C4-2B (cell line): ENCODE measurements at regions not wholly inside any gene's neighbourhood (a gene's known extent, or its start where the extent isn't known, plus 50 kb on each side); places are given as distances from the start of the nearest gene placed in this dataset.

ENCODE experiments used
- H3K27ac ChIP-seq: fragments of 450-650 bp; 2 replicates; pipeline ENCODE4 v1.5.1; 2017
- CTCF ChIP-seq: fragments of 450-650 bp; conservative IDR thresholded peaks from 2 replicates; pipeline ENCODE4 v1.5.1; 2017; ENCODE audit warnings: mild to moderate bottlenecking
- ZFX ChIP-seq: fragments of 450-650 bp; IDR thresholded peaks from 2 replicates; pipeline ENCODE4 v1.6.1; 2017

DNA sequence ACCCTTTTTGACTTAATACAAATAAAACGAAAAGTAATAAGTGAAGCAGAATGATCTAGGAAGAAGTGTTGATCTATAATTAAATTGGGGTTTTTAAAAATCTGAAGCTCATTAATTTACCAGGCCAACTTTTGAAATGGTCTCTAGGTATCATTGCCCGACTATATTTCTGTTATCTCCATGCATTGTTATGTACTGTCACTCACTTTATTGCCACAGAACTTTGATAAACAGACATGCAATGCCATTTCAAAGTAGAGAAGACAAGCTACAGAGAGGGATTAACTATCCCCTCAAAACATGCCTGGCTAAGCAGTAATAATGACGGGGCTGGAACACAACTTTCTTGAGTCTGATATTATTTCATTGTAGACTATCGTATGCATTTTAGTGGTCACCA, 147.6 kb upstream of the ITGA4 start:
- no peak overlapping the region for H3K27ac ChIP-seq
- TF ChIP-seq CTCF (no peak), ZFX (no peak)

GRCh38 chr2:181310967-181311366, 146.2 kb upstream of the ITGA4 start:
- H3K27ac ChIP-seq, result no peak overlapping the region
- no peak for TF ChIP-seq CTCF
- no peak for TF ChIP-seq ZFX

GRCh38 chr2:181311837-181312236, 145.3 kb upstream of the ITGA4 start:
- TF ChIP-seq CTCF, result no peak
- no peak for TF ChIP-seq ZFX
- no peak overlapping the region for H3K27ac ChIP-seq

GRCh38 chr2:181312515-181312927, 144.7 kb upstream of the ITGA4 start:
- H3K27ac ChIP-seq, result no peak overlapping the region
- TF ChIP-seq ZFX (no peak), CTCF (no peak)

DNA sequence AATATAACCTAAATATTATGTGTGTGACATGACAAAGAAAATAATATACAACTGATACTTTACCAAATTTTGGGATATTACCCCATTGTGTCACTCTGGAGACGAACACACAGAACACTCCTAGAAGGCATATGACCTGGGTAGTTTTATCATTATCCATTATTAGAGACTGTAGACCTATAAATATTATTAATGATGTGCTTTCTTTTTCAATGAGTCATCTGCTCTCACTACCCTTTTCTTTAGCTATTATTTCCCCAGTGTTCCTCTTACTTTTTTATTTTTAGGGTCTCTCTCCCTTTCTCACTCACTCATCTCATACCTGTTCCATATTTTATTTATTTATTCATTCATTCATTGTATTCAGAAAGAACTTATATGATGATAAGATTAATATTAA, 143.3 kb upstream of the ITGA4 start:
- TF ChIP-seq CTCF (no peak), ZFX (no peak)
- H3K27ac ChIP-seq, result no peak overlapping the region

DNA sequence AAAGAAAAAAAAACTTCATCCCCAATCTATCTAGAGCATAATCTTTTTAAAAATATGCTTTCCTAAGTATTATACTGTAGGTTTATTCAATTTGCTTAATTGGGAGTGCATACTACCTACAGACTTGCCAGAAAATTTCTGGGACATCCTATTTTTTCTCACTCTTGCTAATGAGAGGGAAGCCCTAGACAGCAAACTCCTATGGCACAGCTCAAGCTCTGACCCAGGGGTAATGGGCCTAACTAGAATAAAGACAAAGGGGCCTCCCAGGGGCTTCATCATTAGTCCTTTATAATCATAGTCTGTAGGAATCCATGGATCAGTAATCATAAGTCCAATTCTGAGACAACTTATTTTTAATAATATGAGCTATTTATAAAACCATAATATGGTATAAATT, 142.6 kb upstream of the ITGA4 start:
- no peak overlapping the region for H3K27ac ChIP-seq
- TF ChIP-seq CTCF, result no peak
- TF ChIP-seq ZFX, result no peak

DNA sequence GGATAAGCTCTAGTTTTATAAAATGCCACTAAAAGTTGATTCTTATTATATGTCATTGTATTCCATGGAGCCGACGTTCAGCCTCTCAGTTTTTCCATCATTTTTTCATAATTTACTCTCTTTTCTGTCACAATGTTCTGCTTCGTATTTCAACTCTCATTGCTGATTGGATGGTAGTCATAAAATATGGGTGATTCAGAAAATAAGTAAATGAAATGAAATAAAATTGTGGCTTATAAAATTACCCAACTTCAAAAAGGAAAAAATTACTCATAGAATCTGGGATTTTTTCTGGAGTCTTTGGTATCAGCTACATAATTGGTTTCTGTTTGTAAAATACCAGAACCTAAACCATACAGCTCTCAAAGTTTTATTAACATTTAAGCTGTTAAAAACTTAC, 139.7 kb upstream of the ITGA4 start:
- no peak overlapping the region for H3K27ac ChIP-seq

More for the DNA sequence above, 139.7 kb upstream of the ITGA4 start:
- TF ChIP-seq CTCF, result no peak
- TF ChIP-seq ZFX, result no peak
